Embryonic facial prominence (tissue), 1 donor: ENCODE measurements at regions not wholly inside any gene's neighbourhood (a gene's known extent, or its start where the extent isn't known, plus 50 kb on each side); places are given as distances from the start of the nearest gene placed in this dataset.
"Not testable (repeated sequence)": the region's sequence is repeated elsewhere in the genome, so short reads cannot be mapped to it uniquely, and the experiment has no call there.

ENCODE experiments used
- DNase-seq: peaks from one replicate; pipeline ENCODE4 v3.0.0-alpha.2; 2016; ENCODE audit errors: extremely low spot score

DNA sequence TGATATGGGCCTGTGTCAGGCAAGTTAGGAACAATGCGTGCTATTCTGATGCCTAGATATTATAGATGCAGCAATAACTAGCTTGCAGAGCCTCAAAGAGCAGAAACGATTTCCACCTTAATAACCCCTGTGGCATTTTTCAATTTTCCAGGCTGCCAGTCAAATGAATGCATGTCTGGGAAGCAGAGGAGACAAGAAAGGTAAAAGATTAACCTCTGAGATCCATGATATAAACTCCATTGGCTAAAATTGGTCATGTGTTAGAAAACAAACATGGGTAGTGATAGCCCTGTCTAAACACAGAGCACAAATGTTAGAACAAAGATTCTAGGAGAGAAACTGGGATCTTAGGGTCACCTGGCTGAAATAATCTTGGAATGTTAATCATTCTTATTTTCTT lies 811.1 kb downstream of the DIAPH3 start:
- DNase-seq = no peak

DNA sequence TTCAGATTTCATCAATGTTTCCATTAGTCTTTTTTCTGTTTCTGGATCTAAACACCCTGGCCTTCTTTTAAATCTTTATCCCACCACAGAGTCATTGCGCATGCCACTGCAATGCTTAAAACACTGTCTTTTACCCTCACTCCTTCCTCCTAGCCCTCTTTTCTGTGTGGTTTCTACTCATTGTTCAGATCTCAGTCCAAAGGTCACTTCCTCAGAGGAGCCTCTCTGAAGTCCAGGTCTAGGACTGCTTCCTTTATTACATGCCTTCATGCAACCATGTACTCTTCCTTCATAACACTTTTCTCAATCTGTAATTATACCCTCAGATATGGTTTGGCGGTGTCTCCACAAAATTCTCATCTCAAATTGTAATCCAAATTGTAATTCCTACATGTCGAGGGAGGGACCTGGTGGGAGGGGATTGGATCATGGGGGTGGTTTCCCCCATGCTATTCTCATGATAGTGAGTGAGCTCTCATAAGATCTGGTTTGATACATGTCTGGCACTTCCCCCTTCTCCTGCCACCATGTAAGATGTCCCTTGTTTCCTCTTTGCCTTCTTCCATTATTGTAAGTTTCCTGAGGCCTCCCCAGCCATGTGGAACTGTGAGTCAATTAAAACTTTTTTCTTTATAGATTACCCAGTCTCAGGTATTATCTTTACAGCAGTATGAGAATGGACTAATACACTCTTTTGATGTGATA lies 808.9 kb downstream of the DIAPH3 start:
- DNase-seq = no peak

DNA sequence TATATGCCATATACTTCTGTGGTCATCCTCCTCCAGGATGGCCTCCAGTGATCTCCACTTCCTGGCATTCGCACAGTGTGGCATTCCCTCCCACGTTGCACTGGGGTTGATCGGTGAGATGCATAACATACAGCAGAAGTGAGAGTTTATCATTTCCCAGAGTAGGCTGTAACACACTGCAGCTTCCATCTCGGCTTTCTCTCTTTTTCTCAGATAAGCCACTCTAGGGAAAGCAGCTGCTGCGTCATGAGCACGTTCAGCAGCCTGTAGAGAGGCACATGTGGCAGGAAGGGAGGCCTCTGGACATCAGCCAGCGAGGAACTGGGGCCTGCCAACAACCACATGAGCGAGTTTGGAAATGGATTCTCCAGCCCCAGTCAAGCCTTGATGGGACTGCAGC lies 807.1 kb downstream of the DIAPH3 start:
- no peak for DNase-seq

- DNase-seq = no peak
Observed at GRCh38 chr13:59358014-59358413, 805.7 kb downstream of the DIAPH3 start.

GRCh38 chr13:59360108-59360507 lies 803.6 kb downstream of the DIAPH3 start:
- no peak for DNase-seq

GRCh38 chr13:59360916-59361315 lies 802.8 kb downstream of the DIAPH3 start:
- DNase-seq = no peak

- no peak for DNase-seq
Observed at GRCh38 chr13:59363313-59363712, 800.4 kb downstream of the DIAPH3 start.

GRCh38 chr13:59363947-59364346 lies 799.8 kb downstream of the DIAPH3 start:
- DNase-seq = no peak

GRCh38 chr13:59364641-59365085 lies 799.1 kb downstream of the DIAPH3 start:
- DNase-seq = no peak

- DNase-seq = no peak
Observed at GRCh38 chr13:59367467-59367866, 796.3 kb downstream of the DIAPH3 start.

- DNase-seq = no peak
Observed at GRCh38 chr13:59367904-59368303, 795.8 kb downstream of the DIAPH3 start.

DNA sequence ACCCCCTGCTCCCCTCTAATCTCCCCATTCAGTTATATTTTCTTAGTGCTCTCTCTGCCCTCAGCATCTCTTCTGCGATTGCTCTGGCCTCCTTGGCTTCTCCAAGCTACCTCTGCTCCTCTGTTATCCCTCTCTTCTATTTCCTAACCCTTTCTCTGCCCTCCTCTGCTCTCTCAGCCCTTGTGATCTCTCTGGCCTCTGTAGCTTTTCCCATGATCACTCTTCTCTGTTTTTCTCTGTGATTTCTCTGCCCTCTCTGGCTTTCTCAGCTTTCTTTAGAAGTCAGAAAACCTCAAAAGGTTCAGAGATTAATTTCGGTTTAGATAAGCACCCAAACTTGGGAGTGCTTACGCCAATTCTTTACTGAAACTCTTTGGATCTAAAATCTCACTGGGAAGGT lies 795.0 kb downstream of the DIAPH3 start:
- no peak for DNase-seq

DNA sequence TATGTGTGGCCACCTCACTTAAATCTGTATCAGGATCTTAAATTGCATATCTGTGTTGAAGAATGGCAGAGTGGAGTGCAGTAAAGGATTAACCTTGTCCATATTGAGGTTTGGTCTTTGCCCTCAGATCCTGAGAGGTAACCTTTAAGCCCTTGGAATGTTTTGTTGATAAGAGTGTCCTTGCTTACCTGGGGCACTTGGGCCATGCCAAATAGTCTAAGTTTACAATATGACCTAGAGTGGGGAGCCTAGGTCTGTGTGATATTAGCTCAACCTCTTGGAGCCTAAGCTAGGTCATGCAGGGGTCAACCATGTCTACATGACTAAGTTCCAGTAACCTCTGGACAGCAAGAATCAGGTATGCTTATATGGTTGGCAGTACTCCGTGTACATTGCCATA lies 792.5 kb downstream of the DIAPH3 start:
- no peak for DNase-seq

GRCh38 chr13:59373341-59373740 lies 790.4 kb downstream of the DIAPH3 start:
- no peak for DNase-seq

DNA sequence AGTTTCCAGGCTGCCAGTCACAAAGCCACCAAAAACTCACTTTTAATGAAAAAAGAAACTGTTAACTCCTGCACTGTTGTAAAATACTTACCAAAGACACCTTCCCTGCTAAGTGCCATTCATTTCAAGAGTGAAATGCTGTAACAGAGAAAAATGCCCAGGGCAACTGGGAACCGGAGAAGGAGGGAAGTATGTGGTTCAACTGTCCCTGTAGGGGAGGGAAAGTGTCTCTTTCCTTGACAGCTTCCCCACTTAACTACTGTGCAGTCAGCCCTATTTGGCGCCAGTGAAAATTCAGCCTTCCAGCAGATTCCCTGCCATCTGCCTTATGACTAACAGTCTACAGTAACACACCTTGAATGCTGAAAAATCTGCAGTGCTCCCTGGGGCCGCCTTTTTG lies 789.0 kb downstream of the DIAPH3 start:
- DNase-seq = no peak

DNA sequence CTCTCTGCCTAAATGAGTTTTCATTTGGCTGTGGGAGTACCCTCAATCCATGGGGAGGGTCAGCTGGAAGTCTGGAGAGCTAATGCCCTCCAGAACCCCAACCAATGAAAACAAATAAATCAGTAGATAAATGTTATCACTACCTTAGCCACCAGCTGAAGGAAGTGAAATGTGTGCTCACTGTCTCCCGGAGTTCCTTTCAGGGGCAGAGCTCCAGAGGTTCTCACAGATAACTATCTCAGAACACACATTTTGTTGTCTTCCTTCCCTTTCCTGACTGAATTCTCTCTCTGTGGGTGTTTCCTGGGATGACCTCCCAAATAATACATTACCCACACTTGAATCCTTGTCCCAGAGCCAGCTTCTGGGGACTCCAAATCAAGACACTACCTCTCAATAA lies 779.6 kb downstream of the DIAPH3 start:
- no peak for DNase-seq

- no peak for DNase-seq
Observed at GRCh38 chr13:59391696-59392095, 772.0 kb downstream of the DIAPH3 start.

- no peak for DNase-seq
Observed at GRCh38 chr13:59392328-59392727, 771.4 kb downstream of the DIAPH3 start.

- DNase-seq = no peak
Observed at GRCh38 chr13:59394496-59394895, 769.2 kb downstream of the DIAPH3 start.

DNA sequence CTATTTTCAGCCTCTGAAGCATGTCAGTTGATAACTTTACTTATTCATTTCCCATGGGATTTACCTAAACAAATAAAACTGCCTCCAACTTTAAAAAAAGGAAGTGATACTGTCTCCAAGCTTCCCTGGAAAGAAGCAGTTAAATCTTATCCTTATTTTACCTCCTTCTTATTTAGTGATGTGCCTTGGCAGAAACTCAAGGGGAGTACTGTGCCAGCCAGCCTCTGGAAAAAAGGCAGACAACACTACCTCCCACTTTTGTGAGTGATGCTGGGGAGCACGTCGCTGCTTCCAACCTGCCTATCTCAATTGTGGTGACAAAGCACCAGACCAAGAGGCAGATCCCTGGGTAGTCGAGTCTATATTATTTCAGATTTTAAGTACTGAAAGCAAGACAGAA lies 765.6 kb downstream of the DIAPH3 start:
- DNase-seq = no peak

- no peak for DNase-seq
Observed at GRCh38 chr13:59398661-59399060, 765.1 kb downstream of the DIAPH3 start.

DNA sequence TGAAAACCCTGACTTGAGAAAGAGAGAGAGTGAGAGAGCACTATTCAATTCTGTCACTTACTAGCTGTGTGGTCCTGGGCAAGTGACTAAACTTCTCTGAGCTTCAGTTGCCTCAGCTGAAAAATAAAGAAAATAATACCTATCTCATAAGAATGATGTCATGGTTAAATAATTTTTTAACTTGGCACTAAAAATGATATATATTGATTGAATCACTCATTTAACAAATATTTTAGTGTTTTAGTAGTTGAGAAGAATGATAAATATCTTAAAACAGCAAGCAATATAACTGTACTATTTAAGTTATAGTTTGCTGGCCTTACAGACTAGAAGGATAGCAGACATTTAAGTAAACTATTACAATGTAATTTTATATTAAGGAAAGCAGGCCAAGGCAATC lies 764.2 kb downstream of the DIAPH3 start:
- no peak for DNase-seq

- no peak for DNase-seq
Observed at GRCh38 chr13:59404331-59404730, 759.4 kb downstream of the DIAPH3 start.

DNA sequence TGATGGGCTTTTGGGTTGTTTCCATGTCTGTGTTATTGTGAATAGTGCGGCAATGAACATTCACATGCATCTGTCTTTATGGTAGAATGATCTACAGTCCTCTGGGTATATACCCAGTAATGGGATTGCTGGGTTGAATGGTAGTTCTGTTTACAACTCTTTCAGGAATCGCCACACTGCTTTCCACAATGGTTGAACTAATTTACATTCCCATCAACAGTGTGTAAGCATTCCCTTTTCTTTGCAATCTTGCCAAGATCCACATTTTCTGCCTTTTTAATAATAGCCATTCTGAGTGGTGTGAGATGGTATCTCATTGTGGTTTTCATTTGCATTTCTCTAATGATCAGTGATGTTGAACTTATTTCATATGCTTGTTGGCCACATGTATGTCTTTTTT lies 756.5 kb downstream of the DIAPH3 start:
- not testable (repeated sequence) for DNase-seq
